CD4-positive, alpha-beta T cell treated with Interferon alpha-2 for 1 hour (primary cell): ENCODE measurements at regions not wholly inside any gene's neighbourhood (a gene's known extent, or its start where the extent isn't known, plus 50 kb on each side); places are given as distances from the start of the nearest gene placed in this dataset.
"Not testable (repeated sequence)": the region's sequence is repeated elsewhere in the genome, so short reads cannot be mapped to it uniquely, and the experiment has no call there.

Experiments used
- DNase-seq, 2 donors: peaks; one replicate each; pipeline ENCODE4 v3.0.0-alpha.2; 2020 to 2022

- DNase-seq, result not testable (repeated sequence)
These were observed 507.1 kb downstream of the ZNF516 start for GRCh38 chr18:75987913-75988312.

GRCh38 chr18:75984853-75985252 is 510.2 kb downstream of the ZNF516 start:
- no peak for DNase-seq

- no peak for DNase-seq
These were observed 513.9 kb downstream of the ZNF516 start for GRCh38 chr18:75981102-75981501.

- no peak for DNase-seq
These were observed 518.0 kb downstream of the ZNF516 start for GRCh38 chr18:75977081-75977480.

- no peak for DNase-seq
These were observed 524.8 kb downstream of the ZNF516 start for GRCh38 chr18:75970212-75970611.

GRCh38 chr18:75966431-75966830 is 528.6 kb downstream of the ZNF516 start:
- no peak for DNase-seq

- DNase-seq, result no peak
These were observed 532.9 kb downstream of the ZNF516 start for GRCh38 chr18:75962036-75962572.

GRCh38 chr18:75960356-75960755 is 532.9 kb upstream of the SMIM21 start:
- not testable (repeated sequence) for DNase-seq

- no peak for DNase-seq
These were observed 531.6 kb upstream of the SMIM21 start for GRCh38 chr18:75959150-75959549.

- DNase-seq, result no peak
These were observed 531.2 kb upstream of the SMIM21 start for GRCh38 chr18:75958683-75959082.

- DNase-seq, result no peak
These were observed 517.9 kb upstream of the SMIM21 start for GRCh38 chr18:75945265-75945933.

GRCh38 chr18:75937306-75937705 is 509.8 kb upstream of the SMIM21 start:
- DNase-seq, result no peak

GRCh38 chr18:75936862-75937261 is 509.4 kb upstream of the SMIM21 start:
- no peak for DNase-seq

- DNase-seq, result no peak
These were observed 503.6 kb upstream of the SMIM21 start for GRCh38 chr18:75931079-75931478.

- DNase-seq, result no peak
These were observed 501.2 kb upstream of the SMIM21 start for GRCh38 chr18:75928706-75929105.

- no peak for DNase-seq
These were observed 500.3 kb upstream of the SMIM21 start for GRCh38 chr18:75927791-75928190.

- DNase-seq, result no peak
These were observed 499.3 kb upstream of the SMIM21 start for GRCh38 chr18:75926811-75927210.

- no peak for DNase-seq
These were observed 495.7 kb upstream of the SMIM21 start for GRCh38 chr18:75923169-75923568.

GRCh38 chr18:75916624-75916982 is 489.1 kb upstream of the SMIM21 start:
- no peak for DNase-seq

GRCh38 chr18:75915941-75916623 is 488.6 kb upstream of the SMIM21 start:
- DNase-seq, result no peak

- no peak for DNase-seq
These were observed 485.3 kb upstream of the SMIM21 start for GRCh38 chr18:75912829-75913228.

- DNase-seq, result no peak
These were observed 476.9 kb upstream of the SMIM21 start for GRCh38 chr18:75904416-75904815.

- no peak for DNase-seq
These were observed 471.1 kb upstream of the SMIM21 start for GRCh38 chr18:75898651-75899050.

- DNase-seq, result no peak
These were observed 469.9 kb upstream of the SMIM21 start for GRCh38 chr18:75897386-75897785.

- DNase-seq, result no peak
These were observed 469.4 kb upstream of the SMIM21 start for GRCh38 chr18:75896865-75897264.
